SK-N-MC (cell line): ENCODE measurements at regions not wholly inside any gene's neighbourhood (a gene's known extent, or its start where the extent isn't known, plus 50 kb on each side); places are given as distances from the start of the nearest gene placed in this dataset.

Experiments used
- EZH2 ChIP-seq: fragments of 200-600 bp; sonication (generic); IDR thresholded peaks from one replicate; pipeline ENCODE4 v1.6.1; 2017; ENCODE audit warnings: antibody characterized with exemption
- FOXP2 ChIP-seq: optimal IDR thresholded peaks from 2 replicates; pipeline ENCODE3; 2011; ENCODE audit warnings: mild to moderate bottlenecking, moderate library complexity; ENCODE audit not compliant: insufficient read depth; ENCODE audit errors: extremely low read length, control extremely low read depth
- POLR2AphosphoS5 ChIP-seq: IDR thresholded peaks from 2 replicates; pipeline ENCODE4 v1.6.1; 2012; ENCODE audit warnings: mild to moderate bottlenecking, low read depth, low read length, borderline replicate concordance

DNA sequence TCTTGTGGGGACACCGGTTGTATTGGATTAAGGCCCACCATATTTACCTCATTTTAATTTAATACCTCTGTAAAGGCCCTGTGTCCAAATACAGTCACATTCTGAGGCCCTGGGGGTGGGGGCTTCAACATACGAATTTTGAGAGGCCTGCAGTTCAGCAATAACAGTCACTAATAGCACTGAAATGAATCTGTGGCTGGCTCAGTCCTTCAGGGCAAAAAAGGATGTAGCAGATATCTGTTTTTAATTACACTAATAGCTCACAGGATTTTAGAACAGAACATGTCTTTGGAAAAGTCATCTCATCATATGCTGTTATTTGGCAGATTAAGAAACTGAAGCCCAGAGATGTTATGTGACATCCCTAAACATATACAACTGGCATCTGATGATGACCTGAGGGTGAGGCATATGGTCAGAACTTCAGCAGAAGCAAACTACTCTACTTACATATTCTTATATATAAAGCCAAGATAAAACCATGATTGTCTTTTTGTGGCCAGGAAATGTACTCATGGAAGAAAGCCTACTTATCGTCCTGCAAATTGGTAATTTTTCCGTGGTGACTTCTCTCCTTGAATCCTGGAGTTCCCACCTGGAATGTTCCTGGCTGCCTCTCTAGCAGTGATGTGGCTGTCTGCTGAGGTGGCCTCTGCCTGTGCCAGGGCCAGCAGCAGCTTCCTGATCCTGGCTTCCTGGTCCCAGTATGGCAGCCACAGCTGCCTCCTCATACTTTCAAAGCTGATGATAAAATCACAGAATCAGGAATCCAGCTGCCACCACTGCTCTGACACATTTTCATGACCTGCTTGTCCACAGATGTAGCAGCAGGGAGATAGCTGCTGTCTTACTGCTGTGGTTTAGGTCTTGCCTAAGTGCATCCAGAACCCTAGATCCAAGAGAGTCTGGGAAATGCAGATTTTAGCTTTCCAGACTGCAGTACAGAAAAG, 72.1 kb upstream of the ANKRD55 start:
- no peak for TF ChIP-seq EZH2
- no peak for TF ChIP-seq POLR2AphosphoS5
- no peak for TF ChIP-seq FOXP2
